ENCODE measurements at regions not wholly inside any gene's neighbourhood (a gene's known extent, or its start where the extent isn't known, plus 50 kb on each side); places are given as distances from the start of the nearest gene placed in this dataset.

DNA sequence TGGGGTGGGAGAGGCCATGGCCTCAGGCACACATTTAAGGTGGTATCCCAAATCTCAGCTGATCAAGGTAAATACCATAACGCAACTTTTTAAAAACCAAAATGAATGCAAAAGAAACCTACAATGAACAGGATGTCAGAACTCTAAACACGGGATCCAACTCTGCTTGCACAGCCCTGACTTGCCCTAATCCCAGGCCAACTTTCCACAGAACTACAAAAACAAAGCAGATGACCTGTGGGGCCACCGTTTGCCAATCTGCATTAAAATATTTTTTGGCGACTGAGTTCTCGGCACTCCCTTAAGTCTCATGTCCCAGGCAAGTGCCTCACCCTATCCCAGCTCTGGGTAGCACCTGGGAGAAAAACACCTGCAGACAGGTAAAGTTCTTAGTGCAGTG is 110.5 kb downstream of the ZFP64 start:
- H3K27me3 ChIP-seq (ENCODE audit: insufficient read depth, low read length, poor library complexity), result no peaks in the 10 kb centered on the region
- no peaks in the 10 kb centered on the region for H3K79me2 ChIP-seq (ENCODE audit: insufficient read depth, low read length)
- no peaks in the 10 kb centered on the region for H3K9me3 ChIP-seq (ENCODE audit: insufficient read depth, low read length, severe bottlenecking)
- no peak for TF ChIP-seq EZH2 (IDR thresholded peaks at IDR 0.05; ENCODE audit: borderline replicate concordance, low read depth, low read length, severe bottlenecking)
- TF ChIP-seq, protein P1, sequence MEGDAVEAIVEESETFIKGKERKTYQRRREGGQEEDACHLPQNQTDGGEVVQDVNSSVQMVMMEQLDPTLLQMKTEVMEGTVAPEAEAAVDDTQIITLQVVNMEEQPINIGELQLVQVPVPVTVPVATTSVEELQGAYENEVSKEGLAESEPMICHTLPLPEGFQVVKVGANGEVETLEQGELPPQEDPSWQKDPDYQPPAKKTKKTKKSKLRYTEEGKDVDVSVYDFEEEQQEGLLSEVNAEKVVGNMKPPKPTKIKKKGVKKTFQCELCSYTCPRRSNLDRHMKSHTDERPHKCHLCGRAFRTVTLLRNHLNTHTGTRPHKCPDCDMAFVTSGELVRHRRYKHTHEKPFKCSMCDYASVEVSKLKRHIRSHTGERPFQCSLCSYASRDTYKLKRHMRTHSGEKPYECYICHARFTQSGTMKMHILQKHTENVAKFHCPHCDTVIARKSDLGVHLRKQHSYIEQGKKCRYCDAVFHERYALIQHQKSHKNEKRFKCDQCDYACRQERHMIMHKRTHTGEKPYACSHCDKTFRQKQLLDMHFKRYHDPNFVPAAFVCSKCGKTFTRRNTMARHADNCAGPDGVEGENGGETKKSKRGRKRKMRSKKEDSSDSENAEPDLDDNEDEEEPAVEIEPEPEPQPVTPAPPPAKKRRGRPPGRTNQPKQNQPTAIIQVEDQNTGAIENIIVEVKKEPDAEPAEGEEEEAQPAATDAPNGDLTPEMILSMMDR (IDR thresholded peaks at IDR 0.05; ENCODE audit: borderline replicate concordance, extremely low read depth, low read length, poor library complexity, severe bottlenecking), result no peak
- no peak for DNase-seq
- H3K36me3 ChIP-seq (ENCODE audit: insufficient read depth, low read length), result no peaks in the 10 kb centered on the region; the same call in 1 of the 2 replicates
- H4K20me1 ChIP-seq (ENCODE audit: insufficient read depth, low read length), result no peaks in the 10 kb centered on the region
- no peak overlapping the region for H3K4me3 ChIP-seq (ENCODE audit: low read depth in 1 of 2, low read length in 2 of 2)
- H3K4me2 ChIP-seq (ENCODE audit: insufficient read depth, low read length), result no peak overlapping the region
- no peak overlapping the region for H2AFZ ChIP-seq (ENCODE audit: low read depth, low read length)
- H3K27ac ChIP-seq (ENCODE audit: low read length), result no peak overlapping the region
- ATAC-seq (ENCODE audit: insufficient read depth, low read depth), result no peak
- H3K4me1 ChIP-seq (ENCODE audit: insufficient read depth, low read length), result no peaks in the 10 kb centered on the region
- no peak overlapping the region for H3K9ac ChIP-seq (ENCODE audit: low read depth, low read length)

DNA sequence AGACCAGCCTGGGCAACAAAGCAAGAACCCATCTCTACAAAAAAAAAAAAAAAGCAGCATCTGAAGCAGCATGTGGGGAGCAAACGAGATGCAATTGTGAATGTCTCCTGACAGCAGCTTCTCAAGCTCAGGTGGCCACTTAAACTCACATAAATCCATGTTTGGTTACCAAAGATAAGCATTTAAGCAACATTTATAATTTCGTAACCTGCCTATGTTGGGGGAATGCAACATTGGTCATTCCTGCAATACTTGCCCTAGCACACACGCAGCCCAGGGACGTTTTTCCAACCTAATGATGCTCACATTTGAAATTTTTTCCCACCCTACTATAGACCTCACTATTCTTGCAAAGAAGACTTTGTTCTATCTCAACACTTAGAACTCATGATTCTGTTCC is 113.3 kb downstream of the ZFP64 start:
- Histone ChIP-seq H3K4me2 (ENCODE audit: insufficient read depth, low read length) (no peak overlapping the region), H4K20me1 (ENCODE audit: insufficient read depth, low read length) (no peaks in the 10 kb centered on the region), H3K79me2 (ENCODE audit: insufficient read depth, low read length) (no peaks in the 10 kb centered on the region), H3K27ac (ENCODE audit: low read length) (no peak overlapping the region), H3K27me3 (ENCODE audit: insufficient read depth, low read length, poor library complexity) (no peaks in the 10 kb centered on the region), H3K4me1 (ENCODE audit: insufficient read depth, low read length) (no peaks in the 10 kb centered on the region), H3K4me3 (ENCODE audit: low read depth in 1 of 2, low read length in 2 of 2) (no peak overlapping the region), H3K9me3 (ENCODE audit: insufficient read depth, low read length, severe bottlenecking) (no peaks in the 10 kb centered on the region), H2AFZ (ENCODE audit: low read depth, low read length) (no peak overlapping the region), H3K9ac (ENCODE audit: low read depth, low read length) (no peak overlapping the region), H3K36me3 (ENCODE audit: insufficient read depth, low read length) (no peaks in the 10 kb centered on the region)
- DNase-seq (no peak), ATAC-seq (ENCODE audit: insufficient read depth, low read depth) (no peak)
- TF ChIP-seq, protein P1 (IDR thresholded peaks at IDR 0.05; ENCODE audit: borderline replicate concordance, extremely low read depth, low read length, poor library complexity, severe bottlenecking), result no peak
- no peak for TF ChIP-seq EZH2 (IDR thresholded peaks at IDR 0.05; ENCODE audit: borderline replicate concordance, low read depth, low read length, severe bottlenecking)

DNA sequence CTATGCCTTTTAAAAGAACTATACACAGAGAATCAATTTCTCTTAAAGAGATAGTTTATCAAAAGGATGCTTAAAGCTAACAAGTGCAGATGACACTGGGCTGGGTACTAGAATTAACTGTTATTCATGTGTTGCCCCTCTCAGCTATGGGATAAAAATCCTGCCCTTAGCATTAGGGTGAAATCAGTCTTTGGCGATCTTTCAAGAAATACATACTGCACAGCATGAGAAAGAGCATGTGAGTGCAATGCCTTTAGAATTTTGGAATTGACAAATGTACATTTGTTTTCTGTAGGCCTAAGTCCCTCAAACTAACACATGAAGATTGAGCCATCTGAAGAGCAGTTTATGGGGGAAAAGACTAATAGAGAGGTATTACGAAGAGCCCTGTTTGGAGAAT is 115.4 kb downstream of the ZFP64 start:
- Histone ChIP-seq H3K9ac (ENCODE audit: low read depth, low read length) (no peak overlapping the region), H2AFZ (ENCODE audit: low read depth, low read length) (no peak overlapping the region), H3K4me2 (ENCODE audit: insufficient read depth, low read length) (no peak overlapping the region), H3K79me2 (ENCODE audit: insufficient read depth, low read length) (no peaks in the 10 kb centered on the region), H3K4me1 (ENCODE audit: insufficient read depth, low read length) (no peaks in the 10 kb centered on the region), H3K4me3 (ENCODE audit: low read depth in 1 of 2, low read length in 2 of 2) (no peak overlapping the region), H3K36me3 (ENCODE audit: insufficient read depth, low read length) (no peaks in the 10 kb centered on the region), H3K27ac (ENCODE audit: low read length) (no peak overlapping the region), H4K20me1 (ENCODE audit: insufficient read depth, low read length) (no peaks in the 10 kb centered on the region), H3K9me3 (ENCODE audit: insufficient read depth, low read length, severe bottlenecking) (no peaks in the 10 kb centered on the region), H3K27me3 (ENCODE audit: insufficient read depth, low read length, poor library complexity) (no peaks in the 10 kb centered on the region)
- DNase-seq (no peak), ATAC-seq (ENCODE audit: insufficient read depth, low read depth) (no peak)
- no peak for TF ChIP-seq EZH2 (IDR thresholded peaks at IDR 0.05; ENCODE audit: borderline replicate concordance, low read depth, low read length, severe bottlenecking)
- TF ChIP-seq, protein P1 (IDR thresholded peaks at IDR 0.05; ENCODE audit: borderline replicate concordance, extremely low read depth, low read length, poor library complexity, severe bottlenecking), result no peak

DNA sequence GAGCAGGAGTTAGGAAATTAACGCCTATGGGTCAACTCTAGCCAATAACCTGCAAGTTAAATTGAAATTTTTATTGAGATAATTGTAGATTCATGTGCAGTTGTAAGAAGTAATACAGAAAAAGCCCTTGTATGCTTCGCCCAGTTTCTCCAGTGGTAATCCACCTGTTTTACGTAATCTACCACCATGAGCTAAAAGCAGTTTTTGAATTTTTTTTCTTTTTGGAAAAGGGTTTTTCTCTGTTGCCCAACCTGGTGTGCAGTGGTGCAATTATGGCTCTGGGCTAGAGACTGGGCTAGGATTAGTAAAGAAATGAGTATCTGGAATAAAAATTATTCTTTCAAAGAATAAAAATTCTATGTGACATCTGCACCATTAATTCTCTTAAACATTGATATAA is 116.2 kb downstream of the ZFP64 start:
- H3K36me3 ChIP-seq (ENCODE audit: insufficient read depth, low read length), result no peaks in the 10 kb centered on the region
- no peak for TF ChIP-seq EZH2 (IDR thresholded peaks at IDR 0.05; ENCODE audit: borderline replicate concordance, low read depth, low read length, severe bottlenecking)
- TF ChIP-seq, protein P1 (IDR thresholded peaks at IDR 0.05; ENCODE audit: borderline replicate concordance, extremely low read depth, low read length, poor library complexity, severe bottlenecking), result no peak
- no peak overlapping the region for H3K27ac ChIP-seq (ENCODE audit: low read length)
- H3K79me2 ChIP-seq (ENCODE audit: insufficient read depth, low read length), result no peaks in the 10 kb centered on the region
- H3K9me3 ChIP-seq (ENCODE audit: insufficient read depth, low read length, severe bottlenecking), result no peaks in the 10 kb centered on the region
- no peaks in the 10 kb centered on the region for H4K20me1 ChIP-seq (ENCODE audit: insufficient read depth, low read length)
- no peak overlapping the region for H2AFZ ChIP-seq (ENCODE audit: low read depth, low read length)
- H3K4me3 ChIP-seq (ENCODE audit: low read depth in 1 of 2, low read length in 2 of 2), result no peak overlapping the region
- no peak overlapping the region for H3K9ac ChIP-seq (ENCODE audit: low read depth, low read length)
- no peak overlapping the region for H3K4me2 ChIP-seq (ENCODE audit: insufficient read depth, low read length)
- H3K27me3 ChIP-seq (ENCODE audit: insufficient read depth, low read length, poor library complexity), result no peaks in the 10 kb centered on the region
- no peaks in the 10 kb centered on the region for H3K4me1 ChIP-seq (ENCODE audit: insufficient read depth, low read length)
- ATAC-seq (ENCODE audit: insufficient read depth, low read depth) (no peak), DNase-seq (no peak)

Data from DND-41 (cell line).